ENCODE measurements at regions not wholly inside any gene's neighbourhood (a gene's known extent, or its start where the extent isn't known, plus 50 kb on each side); places are given as distances from the start of the nearest gene placed in this dataset.

DNA sequence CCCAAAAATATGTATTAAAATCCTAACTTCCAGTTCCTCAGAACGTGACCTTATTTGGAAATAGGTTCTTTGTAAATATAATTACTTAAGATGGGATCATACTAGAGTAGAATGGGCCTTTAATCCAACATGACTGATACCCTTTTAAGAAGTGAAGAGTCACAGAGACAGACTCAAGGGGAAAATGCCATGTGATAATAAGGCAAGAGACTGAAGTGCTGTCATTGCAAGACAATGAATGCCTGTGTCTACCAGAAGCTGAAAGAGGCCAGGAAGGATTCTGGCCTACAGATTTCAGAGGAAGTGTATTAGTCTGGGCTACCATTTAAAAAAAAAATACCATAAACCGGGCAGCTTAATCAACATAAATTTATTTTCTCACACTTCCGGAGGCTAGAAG is 85.9 kb upstream of the LRRC55 start:
- TF ChIP-seq, protein P1, sequence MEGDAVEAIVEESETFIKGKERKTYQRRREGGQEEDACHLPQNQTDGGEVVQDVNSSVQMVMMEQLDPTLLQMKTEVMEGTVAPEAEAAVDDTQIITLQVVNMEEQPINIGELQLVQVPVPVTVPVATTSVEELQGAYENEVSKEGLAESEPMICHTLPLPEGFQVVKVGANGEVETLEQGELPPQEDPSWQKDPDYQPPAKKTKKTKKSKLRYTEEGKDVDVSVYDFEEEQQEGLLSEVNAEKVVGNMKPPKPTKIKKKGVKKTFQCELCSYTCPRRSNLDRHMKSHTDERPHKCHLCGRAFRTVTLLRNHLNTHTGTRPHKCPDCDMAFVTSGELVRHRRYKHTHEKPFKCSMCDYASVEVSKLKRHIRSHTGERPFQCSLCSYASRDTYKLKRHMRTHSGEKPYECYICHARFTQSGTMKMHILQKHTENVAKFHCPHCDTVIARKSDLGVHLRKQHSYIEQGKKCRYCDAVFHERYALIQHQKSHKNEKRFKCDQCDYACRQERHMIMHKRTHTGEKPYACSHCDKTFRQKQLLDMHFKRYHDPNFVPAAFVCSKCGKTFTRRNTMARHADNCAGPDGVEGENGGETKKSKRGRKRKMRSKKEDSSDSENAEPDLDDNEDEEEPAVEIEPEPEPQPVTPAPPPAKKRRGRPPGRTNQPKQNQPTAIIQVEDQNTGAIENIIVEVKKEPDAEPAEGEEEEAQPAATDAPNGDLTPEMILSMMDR (IDR thresholded peaks at IDR 0.05; ENCODE audit: insufficient read depth, low read length, poor library complexity, severe bottlenecking) = no peak
- TF ChIP-seq EZH2phosphoT487 (conservative IDR thresholded peaks at IDR 0.05; ENCODE audit: low read length) = no peak

All from SU-DHL-6 (cell line).